Posterior cingulate gyrus (tissue), 11 donors: ENCODE measurements at regions not wholly inside any gene's neighbourhood (a gene's known extent, or its start where the extent isn't known, plus 50 kb on each side); places are given as distances from the start of the nearest gene placed in this dataset.
"Not testable (repeated sequence)": the region's sequence is repeated elsewhere in the genome, so short reads cannot be mapped to it uniquely, and the experiment has no call there.

ENCODE experiments used
- DNase-seq, 10 donors: peaks; one replicate each; pipeline versions ENCODE4 v3.0.0 to v3.0.0-alpha.2; 2020 to 2021; ENCODE audit warnings: mixed read lengths in 3 of 10
- intact Hi-C: fragments of 100-400 bp; cut with DNase I; formaldehyde crosslinking; loops from one replicate; pipeline ENCODE4 v1.15.1; 2023

DNA sequence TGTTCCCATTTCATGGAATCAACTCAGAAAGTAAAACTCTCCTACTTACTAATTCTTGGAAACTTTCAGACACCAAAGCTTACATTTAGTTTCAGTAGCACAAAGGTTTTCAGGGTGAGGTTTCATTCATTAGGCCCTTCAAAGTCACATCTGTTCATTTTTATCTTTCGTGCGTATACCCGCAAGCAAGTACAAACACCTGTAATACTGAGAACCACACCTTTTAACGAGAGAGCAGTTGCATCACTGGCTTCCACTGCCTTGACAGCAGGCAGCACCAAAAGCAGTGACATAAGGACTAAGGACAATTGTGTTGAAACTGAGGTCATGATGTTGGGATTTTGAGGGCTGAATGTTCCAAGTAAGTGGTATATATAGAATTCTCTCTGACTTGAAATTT lies 60.5 kb downstream of the GOLGA6L22 start:
- DNase-seq, intact Hi-C loops: not testable (repeated sequence)

DNA sequence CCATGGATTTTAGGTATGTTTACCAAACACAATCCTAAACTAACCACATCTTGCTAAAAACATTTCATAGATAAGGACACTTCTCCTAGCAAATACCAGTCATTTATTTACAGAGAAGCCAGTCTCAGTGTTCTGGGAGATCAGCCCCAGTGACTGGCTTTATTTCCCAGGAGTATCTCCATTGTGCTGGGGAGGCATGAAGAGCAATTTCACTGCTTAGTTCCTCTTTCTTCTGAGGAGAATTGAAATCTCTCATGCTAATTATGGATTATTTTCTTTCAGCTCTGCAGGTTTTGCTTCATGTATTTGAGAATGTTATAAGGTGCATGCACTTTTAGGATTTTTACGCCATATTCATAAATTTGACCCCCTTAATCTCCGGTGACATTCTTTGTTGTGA lies 67.8 kb downstream of the GOLGA6L22 start:
- intact Hi-C loops, DNase-seq: not testable (repeated sequence)

DNA sequence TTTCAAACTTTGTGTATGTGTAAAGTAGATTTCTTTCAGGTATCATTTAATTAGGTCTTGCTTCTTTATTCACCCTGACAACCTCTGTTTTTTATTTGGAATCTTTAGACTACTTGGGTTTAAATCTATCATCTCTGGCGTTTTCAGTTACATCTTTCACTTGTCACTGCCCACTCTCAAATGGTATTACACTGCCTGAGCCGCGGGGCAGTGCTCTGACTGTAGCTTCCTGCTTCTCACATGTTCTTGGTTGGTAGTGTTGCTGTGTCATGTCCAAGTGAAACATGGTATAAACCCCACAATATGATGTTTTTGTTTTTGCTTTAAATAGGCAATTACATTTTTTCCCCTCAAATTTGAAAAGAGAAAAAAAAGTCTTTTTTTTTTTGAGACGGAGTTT lies 68.3 kb downstream of the GOLGA6L22 start:
- DNase-seq, result peak in 3 of 10 donors; percentile 2 to 10 (median 7)
- intact Hi-C loops, result not testable (repeated sequence)

DNA sequence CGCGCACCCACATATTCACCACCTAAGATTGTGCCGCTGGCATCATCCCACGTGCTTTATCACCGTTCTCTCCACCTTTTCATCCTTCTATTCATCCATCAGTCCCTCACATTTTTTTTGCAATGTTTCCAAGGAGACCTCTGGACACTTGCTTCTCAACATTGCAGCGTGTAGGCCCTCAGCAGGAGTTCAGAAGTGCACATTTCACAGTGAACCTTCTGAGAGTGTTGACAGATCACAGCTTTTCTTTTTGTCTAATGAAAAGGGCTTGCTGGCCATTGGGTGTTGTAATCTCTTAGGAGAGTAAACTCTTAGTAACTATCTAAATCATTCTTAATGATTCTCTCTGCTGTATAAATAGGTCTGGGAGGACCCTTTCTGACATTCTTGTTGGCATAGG lies 70.5 kb downstream of the GOLGA6L22 start:
- DNase-seq, intact Hi-C loops: not testable (repeated sequence)

DNA sequence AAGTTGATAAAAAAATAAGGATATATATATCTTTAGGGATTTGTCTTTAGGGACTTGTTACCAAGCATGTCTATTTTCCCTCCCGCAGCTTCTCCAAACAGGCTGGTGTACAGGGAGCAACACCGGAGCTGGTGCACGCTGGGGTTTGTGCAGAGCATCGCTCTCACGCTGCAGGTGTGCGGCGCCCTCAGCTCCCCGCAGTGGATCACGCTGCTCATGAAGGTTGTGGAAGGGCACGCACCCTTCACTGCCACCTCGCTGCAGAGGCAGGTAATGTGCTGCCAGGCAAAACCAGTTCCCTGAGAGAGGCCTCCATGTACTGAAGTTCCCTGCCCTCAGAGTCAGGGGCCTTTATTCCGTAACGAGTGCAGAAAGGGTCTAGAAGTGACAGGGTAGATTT lies 101.0 kb downstream of the GOLGA6L22 start:
- intact Hi-C loops, result not testable (repeated sequence)
- peak in 2 of 10 donors; percentile 5 to 28 for DNase-seq

DNA sequence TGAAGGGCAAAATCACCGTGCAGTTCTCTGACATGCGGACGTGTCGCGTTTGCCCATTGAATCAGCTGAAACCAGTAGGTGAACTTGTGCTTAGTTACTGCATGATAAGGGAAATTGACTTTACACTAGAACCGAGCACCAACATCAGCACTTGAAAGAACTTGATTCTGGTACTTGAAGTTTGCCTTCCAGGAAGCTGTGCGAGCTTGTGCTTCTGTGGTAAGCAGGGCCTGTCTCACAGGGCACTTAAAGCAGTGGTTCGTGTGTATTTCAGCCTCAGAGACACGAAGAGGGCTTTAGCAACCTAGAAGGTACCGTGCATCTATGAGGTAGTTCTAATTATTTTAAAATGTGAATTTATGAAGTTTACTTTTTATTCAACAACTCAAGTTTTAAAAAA lies 103.0 kb downstream of the GOLGA6L22 start:
- intact Hi-C loops, result not testable (repeated sequence)
- DNase-seq, result peak in 1 of 10 donors; percentile 2

DNA sequence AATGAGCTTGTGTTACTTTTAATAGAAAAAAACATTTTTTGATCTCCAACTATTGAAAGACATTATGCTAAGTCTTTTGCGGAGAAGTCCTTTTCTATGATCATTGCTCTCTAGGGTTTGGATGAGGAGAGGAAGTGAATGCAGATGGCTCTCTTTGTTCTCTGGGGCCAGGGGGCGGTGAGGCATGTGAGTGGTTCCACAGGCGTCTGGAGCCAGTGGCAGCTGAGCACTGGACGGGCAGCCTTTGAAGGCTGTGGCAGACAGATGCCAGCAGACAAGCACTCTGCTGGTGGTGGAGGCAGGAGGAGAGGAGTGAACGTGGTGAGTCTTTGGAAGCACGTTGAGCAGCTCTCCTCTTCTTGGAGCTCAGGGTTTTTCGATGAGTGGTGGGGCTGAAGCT lies 107.8 kb downstream of the GOLGA6L22 start:
- DNase-seq, intact Hi-C loops: not testable (repeated sequence)

DNA sequence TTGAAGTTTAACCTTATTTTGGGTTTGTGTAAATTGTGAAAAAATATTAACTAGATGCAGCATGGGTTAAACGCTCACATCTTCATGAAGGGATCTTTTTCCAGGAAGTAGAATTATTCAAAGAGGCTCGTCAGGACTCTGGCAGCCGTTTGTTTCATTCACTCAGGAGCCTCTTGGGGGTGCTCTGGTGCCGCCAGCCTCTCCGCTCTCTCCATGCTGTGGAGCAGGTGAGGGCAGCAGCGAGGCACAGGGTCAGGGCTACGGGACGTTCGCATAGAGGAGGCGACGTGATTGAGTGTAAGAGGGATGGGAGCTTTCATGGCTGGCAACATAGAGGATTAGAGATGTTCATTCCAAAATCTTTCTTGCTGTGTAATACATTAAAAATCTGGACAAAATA lies 110.8 kb downstream of the GOLGA6L22 start:
- intact Hi-C loops, DNase-seq: not testable (repeated sequence)

DNA sequence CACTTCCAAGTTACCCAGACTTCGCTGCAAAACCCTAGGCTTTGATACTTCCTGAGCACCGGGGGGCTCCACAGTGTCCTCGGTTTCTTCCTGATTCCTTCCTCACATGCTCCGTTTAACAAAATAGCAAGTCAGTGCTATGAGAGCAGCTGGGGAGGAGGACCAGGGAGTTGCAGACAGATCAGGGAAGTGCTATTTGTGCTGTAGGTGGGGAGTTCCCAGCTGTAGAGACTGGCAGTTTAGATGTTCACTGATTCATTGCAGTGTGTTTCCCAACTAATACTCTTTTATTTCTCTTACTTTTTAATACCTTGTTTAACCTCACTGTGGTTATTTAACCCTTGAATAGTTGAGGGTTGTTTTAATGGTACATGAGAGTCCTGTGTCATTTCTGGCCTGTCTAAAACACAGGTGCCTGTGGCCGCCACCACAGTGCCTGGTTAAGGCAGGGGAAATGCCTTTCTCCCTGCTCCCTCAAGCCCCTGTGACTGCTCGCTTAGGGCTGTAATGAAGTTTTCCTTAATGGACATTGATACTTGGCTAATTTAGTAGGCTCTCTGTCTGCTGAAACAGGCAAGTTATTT lies 113.5 kb downstream of the GOLGA6L22 start:
- intact Hi-C loops, result not testable (repeated sequence)
- DNase-seq, result peak in 2 of 10 donors; percentile 7 to 8

DNA sequence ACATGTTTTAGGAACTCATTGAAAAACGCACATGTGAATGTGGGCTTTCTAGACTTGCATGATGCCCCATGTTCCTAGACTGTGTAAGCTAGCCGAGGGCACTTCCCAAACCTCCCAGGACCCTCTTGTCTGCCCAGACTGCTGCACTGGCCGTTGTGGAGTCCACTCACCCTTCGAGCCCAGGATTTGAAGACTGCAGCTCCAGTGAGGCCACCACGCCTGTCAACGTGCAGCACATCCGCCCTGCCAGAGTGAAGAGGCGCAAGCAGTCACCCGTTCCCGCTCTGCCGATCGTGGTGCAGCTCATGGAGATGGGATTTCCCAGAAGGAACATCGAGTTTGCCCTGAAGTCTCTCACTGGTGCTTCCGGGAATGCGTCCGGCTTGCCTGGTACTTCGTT lies 114.1 kb downstream of the GOLGA6L22 start:
- intact Hi-C loops, result not testable (repeated sequence)
- DNase-seq, result peak in 3 of 10 donors; percentile 29 to 74 (median 29)

DNA sequence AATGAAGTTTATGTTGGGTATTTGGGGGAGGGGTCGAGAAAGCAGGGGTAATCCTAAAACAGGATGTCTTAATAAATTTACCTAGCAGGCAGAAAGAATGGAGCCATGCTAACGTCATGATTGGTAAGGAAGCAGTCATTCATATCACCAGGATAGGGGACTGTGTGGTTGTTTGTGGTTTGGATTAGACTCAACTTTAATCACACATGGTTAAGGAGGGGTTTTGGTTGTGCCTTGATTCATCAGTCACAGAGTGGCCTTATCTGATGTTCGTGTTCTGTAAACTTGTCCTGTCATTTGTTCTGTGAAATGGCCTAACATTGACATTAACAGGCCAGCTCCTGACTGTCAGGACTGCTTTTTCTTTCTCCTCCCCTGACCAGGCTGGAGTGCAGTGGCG lies 119.1 kb downstream of the GOLGA6L22 start:
- intact Hi-C loops, result not testable (repeated sequence)
- DNase-seq, result peak in 1 of 10 donors; percentile 12

DNA sequence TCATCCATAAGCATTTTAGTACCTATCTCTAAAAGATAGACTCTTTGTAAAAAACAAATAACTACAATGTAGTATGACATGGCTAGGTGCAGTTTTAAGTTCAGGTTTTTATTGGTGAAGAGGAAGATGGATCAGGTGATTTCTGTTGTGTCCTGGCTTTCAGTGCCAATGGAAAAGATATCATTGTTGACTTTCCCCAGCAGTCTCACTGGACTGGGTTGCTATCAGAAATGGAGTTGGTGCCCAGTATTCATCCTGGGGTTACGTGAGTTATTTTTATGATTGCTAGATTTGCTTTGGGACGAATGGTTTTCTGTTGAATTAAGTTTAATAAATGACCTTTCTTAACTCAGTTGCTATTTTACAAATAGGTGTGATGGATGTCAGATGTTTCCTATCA lies 120.5 kb downstream of the GOLGA6L22 start:
- intact Hi-C loops, DNase-seq: not testable (repeated sequence)

DNA sequence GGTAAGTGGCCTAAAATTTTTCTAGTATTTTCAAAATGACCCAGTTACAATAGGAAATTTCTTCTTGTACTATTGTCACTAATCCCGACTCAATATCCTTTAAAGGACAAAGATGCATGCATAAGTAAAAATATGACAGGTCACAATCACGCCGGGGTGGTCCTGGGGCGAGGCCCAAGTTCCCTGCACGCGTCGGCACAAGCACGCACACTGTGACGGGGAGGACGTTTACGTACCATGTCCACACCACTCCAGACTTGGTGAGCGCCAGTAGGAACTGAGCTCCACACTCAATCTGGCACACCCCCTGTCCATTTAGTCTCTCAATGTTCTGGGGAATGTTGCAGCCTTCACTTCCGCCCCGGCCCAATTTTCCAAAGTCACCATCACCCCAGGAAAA lies 128.7 kb downstream of the GOLGA6L22 start:
- DNase-seq, result peak in 1 of 10 donors; percentile 38
- intact Hi-C loops, result not testable (repeated sequence)

DNA sequence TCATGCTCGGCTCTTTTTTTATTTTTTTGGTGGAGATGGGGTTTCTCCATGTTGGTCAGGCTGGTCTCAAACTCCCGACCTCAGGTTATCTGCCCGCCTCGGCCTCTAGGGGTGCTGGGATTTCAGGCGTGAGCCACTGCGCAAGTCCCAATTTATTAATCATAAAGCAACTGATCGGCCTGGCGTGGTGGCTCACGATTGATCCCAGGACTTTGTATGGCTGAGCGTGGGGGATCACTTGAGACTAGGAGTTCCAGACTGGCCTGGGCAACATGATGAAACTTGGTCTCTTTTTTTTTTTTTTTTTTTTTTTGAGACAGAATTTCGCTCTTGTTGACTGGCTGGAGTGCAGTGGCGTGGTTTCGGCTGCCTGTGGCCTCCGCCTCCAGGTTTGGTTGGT lies 139.8 kb downstream of the GOLGA6L22 start:
- intact Hi-C loops, result not testable (repeated sequence)
- peak in 1 of 10 donors; percentile 66 for DNase-seq

DNA sequence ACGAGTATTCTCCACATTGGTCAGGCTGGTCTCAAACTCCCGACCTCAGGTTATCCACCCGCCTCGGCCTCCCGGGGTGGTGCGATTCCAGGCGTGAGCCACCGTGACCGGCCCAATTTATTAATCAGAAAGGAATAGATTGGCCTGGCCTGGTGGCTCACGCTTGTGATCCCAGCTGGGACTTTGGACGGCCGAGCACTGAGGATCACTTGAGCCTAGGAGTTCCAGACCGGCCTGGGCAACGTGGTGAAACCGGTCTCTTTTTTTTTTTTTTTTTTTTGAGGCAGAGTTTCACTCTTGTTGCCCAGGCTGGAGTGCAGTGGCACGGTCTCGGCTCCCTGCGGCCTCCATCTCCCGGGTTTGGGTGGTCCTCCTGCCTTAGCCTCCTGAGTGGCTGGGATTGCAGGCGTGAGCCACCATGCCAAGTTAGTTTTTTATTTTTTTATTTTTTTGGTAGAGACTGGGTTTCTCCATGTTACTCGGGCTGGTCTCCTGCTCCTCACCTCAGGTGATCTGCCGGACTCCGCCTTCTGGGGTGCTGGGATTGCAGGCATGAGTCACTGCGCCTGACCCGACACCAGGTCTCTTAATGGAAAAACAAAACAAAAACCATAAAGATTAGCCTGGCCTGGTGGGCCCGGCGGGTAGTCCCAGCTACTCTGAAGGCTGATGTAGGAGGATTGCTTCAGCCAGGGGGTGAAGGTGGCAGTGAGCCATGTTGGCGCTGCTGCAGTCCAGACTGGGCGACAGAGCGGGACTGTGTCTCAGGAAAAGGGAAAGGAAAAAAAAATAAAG lies 141.0 kb downstream of the GOLGA6L22 start:
- intact Hi-C loops, result not testable (repeated sequence)
- DNase-seq, result peak in 2 of 10 donors; percentile 39 to 73

DNA sequence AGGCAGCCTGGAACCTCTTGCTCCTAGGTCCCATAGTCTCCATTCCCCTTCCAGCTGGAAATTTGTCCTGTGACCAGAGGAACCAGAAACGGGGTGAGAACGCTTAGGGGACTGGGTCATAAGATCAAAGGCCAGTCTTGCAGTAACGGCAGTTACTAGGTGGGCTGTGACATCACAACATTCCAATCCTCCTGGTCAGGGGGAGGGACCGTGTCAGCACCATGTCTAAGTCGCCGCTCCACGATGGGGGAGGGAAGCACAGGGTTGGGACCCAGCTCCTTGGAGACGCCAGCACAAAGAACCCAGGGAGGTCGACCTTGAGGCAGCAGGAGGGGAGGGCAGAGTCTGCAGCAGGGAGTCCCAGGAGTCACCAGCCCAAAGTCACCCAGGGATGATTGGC lies 158.3 kb downstream of the GOLGA6L22 start:
- intact Hi-C loops, result not testable (repeated sequence)
- peak in 1 of 10 donors; percentile 52 for DNase-seq

DNA sequence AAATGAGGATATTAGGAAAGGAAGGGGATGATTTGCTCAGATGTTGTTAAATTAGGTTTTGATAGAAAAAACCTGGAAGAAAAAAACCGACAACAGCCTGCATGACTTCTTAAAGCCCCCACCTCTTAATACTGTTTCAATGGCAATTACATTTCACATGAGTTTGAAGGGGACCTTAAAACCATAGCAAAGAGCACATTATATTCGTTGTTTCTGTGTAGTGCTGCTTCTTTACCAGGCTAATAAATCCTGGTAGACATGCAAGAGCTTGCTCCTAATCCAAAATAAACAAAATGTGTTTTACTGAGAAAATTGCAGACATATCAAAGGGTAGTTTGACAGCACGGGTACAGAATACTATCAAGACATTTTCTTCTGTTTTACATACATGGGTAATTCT lies 154.7 kb upstream of the NIPA1 start:
- DNase-seq, intact Hi-C loops: not testable (repeated sequence)

DNA sequence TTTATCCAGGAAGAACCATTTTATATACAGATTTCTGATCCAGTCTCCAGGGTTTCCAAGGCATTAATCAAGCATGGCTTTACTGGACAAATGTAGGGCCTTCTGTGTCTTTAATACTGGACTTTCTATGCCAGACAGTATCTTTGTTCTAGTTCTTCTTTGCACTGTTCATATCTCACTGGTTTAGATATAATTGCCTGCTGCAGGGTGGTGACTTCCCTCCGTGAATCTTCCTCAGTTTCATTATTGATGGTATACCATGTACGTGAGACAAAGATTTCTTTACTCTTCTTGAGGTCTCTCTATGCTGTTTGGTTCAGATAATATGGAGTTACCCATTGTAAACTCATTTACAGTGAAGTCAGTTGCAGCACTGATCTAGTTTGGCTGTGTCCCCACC lies 146.5 kb upstream of the NIPA1 start:
- intact Hi-C loops, DNase-seq: not testable (repeated sequence)

DNA sequence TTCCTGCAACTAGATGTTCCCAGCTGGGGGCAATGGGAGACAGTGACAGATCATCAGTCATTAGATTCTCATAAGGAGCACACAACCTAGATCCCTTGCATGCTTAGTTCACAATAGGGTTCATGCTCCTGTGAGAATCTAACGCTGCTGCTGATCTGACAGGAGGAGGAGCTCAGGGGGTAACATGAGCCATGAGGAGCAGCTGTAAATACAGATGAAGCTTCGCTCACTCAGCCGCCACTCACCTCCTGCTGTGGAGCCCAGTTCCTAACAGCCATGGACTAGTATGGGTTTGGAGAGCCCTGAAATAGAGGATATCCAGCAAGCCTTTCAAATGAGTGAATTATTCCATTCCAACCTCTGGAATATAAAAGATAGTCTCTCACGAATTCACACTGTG lies 137.0 kb upstream of the NIPA1 start:
- DNase-seq, intact Hi-C loops: not testable (repeated sequence)

DNA sequence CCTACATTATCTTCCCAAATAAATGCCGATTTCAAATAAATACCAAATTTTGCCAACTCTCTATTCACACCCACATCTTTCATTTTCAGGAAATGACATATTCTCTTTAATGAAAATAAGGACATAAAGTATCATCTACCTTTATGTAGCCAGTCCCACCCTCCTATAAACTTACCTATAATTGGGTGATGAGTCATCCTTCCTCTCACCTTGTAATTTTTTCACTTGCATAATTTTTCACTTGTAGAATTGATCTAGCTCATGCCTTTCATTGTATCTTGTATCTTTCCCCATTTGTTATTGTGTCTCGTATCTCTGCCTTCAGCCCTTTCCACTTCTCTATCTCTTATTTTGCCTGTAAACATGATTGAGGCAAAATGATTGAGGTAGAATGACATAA lies 135.3 kb upstream of the NIPA1 start:
- intact Hi-C loops, result not testable (repeated sequence)

DNA sequence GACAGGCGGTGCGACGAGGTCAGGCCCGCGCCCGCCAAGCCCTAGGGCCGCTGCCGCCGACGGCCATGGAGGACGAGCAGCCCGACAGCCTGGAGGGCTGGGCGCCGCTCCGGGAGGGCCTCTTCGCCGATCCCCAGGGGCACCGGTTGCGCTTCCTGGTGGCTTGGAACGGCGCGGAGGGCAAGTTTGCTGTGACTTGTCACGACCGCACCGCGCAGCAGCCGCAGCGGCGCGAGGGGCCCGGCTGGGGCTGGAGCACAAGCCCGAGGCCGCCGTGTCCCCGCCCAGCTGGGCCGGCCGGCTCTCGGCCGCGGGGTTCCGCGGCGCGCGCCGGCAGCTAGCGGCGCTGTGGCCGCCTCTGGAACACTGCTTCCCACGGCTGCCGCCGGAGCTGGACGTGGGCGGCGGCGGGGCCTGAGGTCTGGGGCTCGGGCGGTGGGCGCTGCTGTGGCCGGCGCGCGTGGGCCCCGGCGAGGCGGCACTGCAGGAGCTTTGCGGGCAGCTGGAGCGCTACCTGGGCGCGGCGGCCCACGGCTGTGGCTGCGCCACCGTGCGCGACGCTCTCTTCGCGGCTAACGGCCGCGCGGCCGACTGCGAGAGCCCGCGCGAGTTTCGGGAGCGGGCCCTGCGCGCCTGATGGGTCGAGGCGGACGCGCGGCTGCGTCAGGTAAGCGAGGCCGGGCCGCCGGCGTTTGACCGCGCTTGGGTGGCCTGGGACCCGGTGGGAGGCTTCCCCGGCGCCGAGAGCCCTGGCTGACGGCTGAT lies 122.0 kb upstream of the NIPA1 start:
- DNase-seq, result peak in 9 of 10 donors; percentile 9 to 88 (median 20)
- intact Hi-C loops, result not testable (repeated sequence)

More for the DNA sequence above, 135.3 kb upstream of the NIPA1 start:
- not testable (repeated sequence) for DNase-seq
